GM12878 (cell line): ENCODE measurements at regions not wholly inside any gene's neighbourhood (a gene's known extent, or its start where the extent isn't known, plus 50 kb on each side); places are given as distances from the start of the nearest gene placed in this dataset.

Source experiments
- ATAC-seq: fragments of 200-7000 bp; cut with Tn5 transposase; 3 replicates; pipeline ENCODE4 v1.9.1; 2020; ENCODE audit warnings: mild to moderate bottlenecking, moderate library complexity
- BruUV-seq: library from RNA; stranded (reverse); fragments of 400-500 nt; replicated peaks from 2 replicates; lab custom pipeline; 2021; lab: Mats Ljungman, UMichigan
- CTCF ChIA-PET: fragments of 300-600 bp; sonication (Branson Sonifier 250); formaldehyde crosslinking; extraction: SDS; loops from one replicate; lab custom pipeline; 2021; ENCODE audit warnings: inconsistent platforms; lab: Yijun Ruan, JAX
- POLR2A ChIA-PET: fragments of 350-600 bp; formaldehyde crosslinking; extraction: SDS; loops from one replicate; lab custom pipeline; 2021; ENCODE audit warnings: inconsistent platforms; lab: Charles Lee
- RAD21 ChIA-PET: fragments of 300-600 bp; sonication (Branson Sonifier 250); formaldehyde crosslinking; loops from one replicate; lab custom pipeline; 2023; ENCODE audit warnings: antibody characterized with exemption; ENCODE audit not compliant: unreplicated experiment; lab: Charles Lee
- SMC1A ChIA-PET: fragments of 300-600 bp; sonication (Branson Sonifier 250); formaldehyde crosslinking; loops from one replicate; lab custom pipeline; 2023; ENCODE audit not compliant: unreplicated experiment, uncharacterized antibody; lab: Charles Lee
- DNase-seq: peaks from one replicate; pipeline ENCODE4 v3.0.0-alpha.2; 2011; ENCODE audit warnings: low read depth, low spot score
- FAIRE-seq: peaks from 3 replicates; lab custom pipeline; 2011; peaks lifted over from hg19 to GRCh38; lab: Jason Lieb, UNC
- H2AFZ ChIP-seq: 2 replicates; pipeline ENCODE4 v1.6.0; 2011; ENCODE audit warnings: low read depth, low read length, control low read depth; ENCODE audit not compliant: control insufficient read depth
- H3K27ac ChIP-seq: 2 replicates; pipeline ENCODE4 v1.5.1; 2011; ENCODE audit warnings: control low read depth; ENCODE audit not compliant: control insufficient read depth, insufficient read depth
- H3K27me3 ChIP-seq, 2 experiments: replicated peaks in 1 of 2; 2 replicates each; pipeline versions ENCODE4 v1.6.0 to v1.6.1; 2011; ENCODE audit warnings: low read length in 1 of 2; ENCODE audit not compliant: control insufficient read depth in 2 of 2, insufficient read depth in 2 of 2
- H3K36me3 ChIP-seq, 2 experiments: 2 replicates each; pipeline ENCODE4 v1.5.1; 2011; ENCODE audit warnings: low read length in 1 of 2; ENCODE audit not compliant: control insufficient read depth in 2 of 2, insufficient read depth in 2 of 2
- H3K4me1 ChIP-seq: 2 replicates; pipeline ENCODE4 v1.6.1; 2011; ENCODE audit warnings: mild to moderate bottlenecking, low read length, moderate library complexity, mixed read lengths; ENCODE audit not compliant: control insufficient read depth, insufficient read depth
- H3K4me2 ChIP-seq: 2 replicates; pipeline ENCODE4 v1.6.0; 2011; ENCODE audit warnings: control low read depth; ENCODE audit not compliant: control insufficient read depth, insufficient read depth
- H3K4me3 ChIP-seq: fragments of 200-600 bp; sonication (generic); 2 replicates; pipeline ENCODE4 v1.5.1; 2016
- H3K79me2 ChIP-seq: 2 replicates; pipeline ENCODE4 v1.6.0; 2011; ENCODE audit warnings: low read length; ENCODE audit not compliant: control insufficient read depth, insufficient read depth
- H3K9ac ChIP-seq: 2 replicates; pipeline ENCODE4 v1.8.0; 2011; ENCODE audit warnings: low read length, control low read depth, mixed read lengths; ENCODE audit not compliant: control insufficient read depth, insufficient read depth
- H3K9me3 ChIP-seq: replicated peaks from 3 replicates; pipeline ENCODE4 v1.5.1; 2011; ENCODE audit warnings: mild to moderate bottlenecking, low read length; ENCODE audit not compliant: control insufficient read depth, insufficient read depth
- H4K20me1 ChIP-seq: 2 replicates; pipeline ENCODE4 v1.6.0; 2011; ENCODE audit not compliant: control insufficient read depth, insufficient read depth
- BHLHE40 ChIP-seq, 2 experiments: fragments of 450-650 bp in 1 of 2; IDR thresholded peaks; 2 replicates each; pipeline ENCODE4 v1.6.1; 2011 to 2017; ENCODE audit warnings: low read depth in 2 of 2, borderline replicate concordance in 1 of 2, improper control_type of control experiment in 1 of 2, low read length in 1 of 2, mild to moderate bottlenecking in 1 of 2
- DPF2 ChIP-seq: fragments of 450-650 bp; IDR thresholded peaks from 2 replicates; pipeline ENCODE4 v1.6.1; 2017; ENCODE audit warnings: mild to moderate bottlenecking
- EED ChIP-seq: sonication (generic); IDR thresholded peaks from 2 replicates; pipeline ENCODE4 v1.6.1; 2016; ENCODE audit warnings: antibody characterized with exemption, low read depth
- EP300 ChIP-seq, 2 experiments: fragments of 150-350 bp in 1 of 2; IDR thresholded peaks; 2 replicates each; pipeline ENCODE4 v1.6.1; 2011 to 2012; ENCODE audit warnings: low read depth in 2 of 2, low read length in 2 of 2, borderline replicate concordance in 1 of 2, improper control_type of control experiment in 1 of 2, inconsistent platforms in 1 of 2; ENCODE audit not compliant: control insufficient read depth in 1 of 2
- GABPA ChIP-seq: IDR thresholded peaks from 2 replicates; pipeline ENCODE4 v1.6.1; 2014; ENCODE audit warnings: antibody characterized with exemption, low read depth, mild to moderate bottlenecking, inconsistent platforms
- IKZF1 ChIP-seq: fragments of 450-650 bp; conservative IDR thresholded peaks from 2 replicates; pipeline ENCODE4 v1.6.1; 2017; ENCODE audit warnings: antibody characterized with exemption, mild to moderate bottlenecking
- IKZF2 ChIP-seq, 2 experiments: fragments of 450-650 bp; IDR thresholded peaks; 2 replicates each; pipeline ENCODE4 v1.6.1; 2017; ENCODE audit warnings: mild to moderate bottlenecking in 2 of 2, moderate library complexity in 2 of 2
- IRF4 ChIP-seq: IDR thresholded peaks from 2 replicates; pipeline ENCODE4 v1.6.1; 2011; ENCODE audit warnings: low read depth, low read length
- MEF2B ChIP-seq: fragments of 450-650 bp; IDR thresholded peaks from 2 replicates; pipeline ENCODE4 v1.6.1; 2018; ENCODE audit warnings: mild to moderate bottlenecking, moderate library complexity; ENCODE audit not compliant: partially characterized antibody, poor library complexity, severe bottlenecking
- MTA2 ChIP-seq: fragments of 450-650 bp; IDR thresholded peaks from 2 replicates; pipeline ENCODE4 v1.6.1; 2016; ENCODE audit warnings: low read depth, mild to moderate bottlenecking, moderate library complexity
- NBN ChIP-seq: fragments of 450-650 bp; IDR thresholded peaks from 2 replicates; pipeline ENCODE4 v1.6.1; 2016
- PAX5 ChIP-seq: IDR thresholded peaks from 2 replicates; pipeline ENCODE4 v1.6.1; 2011; ENCODE audit warnings: low read depth, low read length, borderline replicate concordance
- POU2F2 ChIP-seq: IDR thresholded peaks from 3 replicates; pipeline ENCODE4 v1.6.1; 2011; ENCODE audit warnings: low read depth, mild to moderate bottlenecking, low read length, borderline replicate concordance
- RELB ChIP-seq: fragments of 450-650 bp; IDR thresholded peaks from 2 replicates; pipeline ENCODE4 v1.6.1; 2017; ENCODE audit warnings: low read depth, mild to moderate bottlenecking, moderate library complexity
- SREBF2 ChIP-seq: IDR thresholded peaks from 2 replicates; pipeline ENCODE4 v1.6.1; 2012; ENCODE audit warnings: mild to moderate bottlenecking, low read length
- ZNF384 ChIP-seq: IDR thresholded peaks from 2 replicates; pipeline ENCODE4 v1.6.1; 2012; ENCODE audit warnings: low read depth, mild to moderate bottlenecking, low read length, improper control_type of control experiment, borderline replicate concordance
- WGBS: methylation state at CpG from one replicate; pipeline ENCODE4 v1.1.6; 2016; ENCODE audit warnings: low lambda C conversion rate; ENCODE audit not compliant: insufficient replicate concordance, insufficient coverage; ENCODE audit errors: missing lambda C conversion rate; 5-methylcytosine and 5-hydroxymethylcytosine counted together
- in situ Hi-C: fragments of 300-500 bp; cut with MboI; formaldehyde crosslinking; loops from 9 replicates; pipeline ENCODE4 v1.14.3; 2018; ENCODE audit warnings: mixed read lengths
- intact Hi-C: fragments of 100-400 bp; cut with micrococcal nuclease; formaldehyde crosslinking; loops from one replicate; pipeline ENCODE4 v1.14.2; 2022; ENCODE audit not compliant: unreplicated experiment

DNA sequence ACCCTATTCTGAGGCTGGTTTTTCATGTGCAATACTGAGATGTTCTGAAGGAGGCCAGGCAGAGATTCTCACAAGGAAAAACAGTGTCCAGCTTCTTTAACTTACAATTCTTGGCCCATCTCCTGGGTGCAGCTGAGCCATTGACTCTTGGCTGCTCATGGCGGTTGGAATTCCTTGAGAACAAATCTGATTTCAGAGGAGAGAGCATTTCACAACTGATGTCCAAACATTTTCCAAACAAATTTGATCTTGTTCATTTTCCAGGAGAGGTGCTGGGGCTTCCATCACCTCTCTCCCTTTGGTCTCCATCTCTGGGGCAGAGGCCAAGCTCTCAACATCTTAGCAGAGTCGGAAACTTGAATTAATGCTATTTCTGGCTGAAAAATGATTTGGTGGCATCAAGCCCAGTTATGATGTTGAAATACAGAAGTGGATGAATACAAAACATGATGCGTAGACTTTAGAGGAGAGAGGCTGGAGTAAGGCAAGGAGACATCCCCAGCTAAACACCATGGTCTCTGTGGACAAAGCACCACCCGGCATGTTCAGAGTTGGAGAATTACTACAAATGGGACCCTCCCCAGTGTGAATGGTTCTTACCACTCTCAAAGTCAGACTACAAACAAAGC is 593.0 kb downstream of the VRK1 start:
- no peak overlapping the region for H2AFZ ChIP-seq
- no TSS peak for BruUV-seq
- RAD21 ChIA-PET: interaction anchor here (0.6 to 10.4 kb wide), 10 partner anchors 7 to 337 kb away, joined by 3 to 83 read pairs (median 3); no protein-coding TSS in a partner anchor
- no peaks in the 10 kb centered on the region; the same call in 2 of the 3 replicates for H3K9me3 ChIP-seq
- POLR2A ChIA-PET: interaction anchor here (1.4 to 2.1 kb wide), 3 partner anchors 13 to 83 kb away, joined by 3 to 8 read pairs (median 4); no protein-coding TSS in a partner anchor
- H3K4me1 ChIP-seq: peaks cover 13% of the 10 kb centered on the region; the same call in 1 of the 2 replicates
- TF ChIP-seq EED (no peak), PAX5 (no peak)
- no peak overlapping the region for H3K4me3 ChIP-seq
- DNase-seq: no peak
- intact Hi-C loops (no loop called here), in situ Hi-C loops (no loop called here)
- WGBS: 74% methylated on average over 4 of the region's 4 CpGs
- no peak overlapping the region for H3K4me2 ChIP-seq
- no peak overlapping the region for H3K27ac ChIP-seq
- no peak for ATAC-seq
- CTCF ChIA-PET: no interaction called here
- H3K9ac ChIP-seq: no peak overlapping the region
- SMC1A ChIA-PET: interaction anchor here (0.8 to 4.9 kb wide), 13 partner anchors 8 to 88 kb away, joined by 3 to 27 read pairs (median 5); no protein-coding TSS in a partner anchor
- no peaks in the 10 kb centered on the region for H3K79me2 ChIP-seq
- no peaks in the 10 kb centered on the region for H3K27me3 ChIP-seq
- no peaks in the 10 kb centered on the region for H4K20me1 ChIP-seq
- FAIRE-seq: no peak
- H3K36me3 ChIP-seq: no peaks in the 10 kb centered on the region

DNA sequence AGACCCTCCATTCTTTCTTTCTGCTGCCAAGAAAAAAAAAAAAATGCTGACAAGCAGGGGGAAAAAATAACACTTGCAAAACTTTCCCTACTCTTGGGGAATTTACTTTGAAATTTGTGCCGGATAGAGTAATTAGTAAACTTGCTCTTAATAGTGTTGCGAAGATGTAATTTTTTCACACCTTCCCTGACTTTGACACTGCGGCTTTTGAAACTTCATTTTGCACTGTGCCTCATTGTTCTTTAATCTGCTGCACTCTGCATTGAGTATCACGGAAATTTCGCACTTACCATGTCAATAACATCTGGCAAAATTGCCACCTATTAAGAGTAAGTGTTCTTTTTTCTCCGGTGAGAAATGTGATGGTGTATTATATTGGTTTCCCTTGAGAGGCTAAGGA is 596.1 kb downstream of the VRK1 start:
- H3K27ac ChIP-seq: no peak overlapping the region
- TF ChIP-seq BHLHE40 (IDR thresholded peaks at IDR 0.05; ENCODE audit: borderline replicate concordance in 1 of 2, low read depth in 2 of 2, low read length in 1 of 2) (peak; percentile 20 to 35; a peak in 2 of 4 replicates), NBN (peak; percentile 72), POU2F2 (no peak), MTA2 (peak; percentile 97), IKZF2 (IDR thresholded peaks at IDR 0.05) (peak; percentile 72 to 73; a peak in 2 of 4 replicates), MEF2B (peak; percentile 55), IRF4 (no peak), EP300 (IDR thresholded peaks at IDR 0.05; ENCODE audit: borderline replicate concordance in 1 of 2, control insufficient read depth in 1 of 2, low read depth in 2 of 2, low read length in 2 of 2) (peak in 1 of 2 experiments; percentile 67; a peak in 3 of 4 replicates), SREBF2 (no peak), RELB (peak; percentile 67; the same call in 1 of the 2 replicates), DPF2 (peak; percentile 34; the same call in 1 of the 2 replicates), IKZF1 (peak; percentile 65), ZNF384 (peak; percentile 75), GABPA (no peak)

More for the DNA sequence above, 596.1 kb downstream of the VRK1 start:
- H4K20me1 ChIP-seq: no peaks in the 10 kb centered on the region
- H3K4me3 ChIP-seq: no peak overlapping the region
- no peaks in the 10 kb centered on the region for H3K36me3 ChIP-seq
- FAIRE-seq (no peak), DNase-seq (no peak), ATAC-seq (peak; percentile 47; the same call in 2 of the 3 replicates)
- RAD21 ChIA-PET: interaction anchor here (0.8 to 1.8 kb wide), 4 partner anchors 11 to 151 kb away, joined by 3 to 8 read pairs (median 3); no protein-coding TSS in a partner anchor
- H3K79me2 ChIP-seq: no peaks in the 10 kb centered on the region
- intact Hi-C loops (no loop called here), in situ Hi-C loops (no loop called here)
- no peaks in the 10 kb centered on the region for H3K4me1 ChIP-seq
- 61% methylated on average over 6 of the region's 6 CpGs for WGBS
- no peaks in the 10 kb centered on the region; the same call in 2 of the 3 replicates for H3K9me3 ChIP-seq
- no peak overlapping the region for H2AFZ ChIP-seq
- SMC1A ChIA-PET: interaction anchor here (0.8 to 1.9 kb wide), 8 partner anchors 10 to 88 kb away, joined by 3 to 5 read pairs (median 4); no protein-coding TSS in a partner anchor
- POLR2A ChIA-PET: interaction anchor here (0.9 to 1.6 kb wide), 2 partner anchors 9 to 10 kb away, joined by 4 to 7 read pairs; no protein-coding TSS in a partner anchor
- no peak overlapping the region for H3K4me2 ChIP-seq
- H3K27me3 ChIP-seq: no peaks in the 10 kb centered on the region
- CTCF ChIA-PET: interaction anchor here (0.6 to 0.8 kb wide), 2 partner anchors 195 to 241 kb away, joined by 3 to 5 read pairs; no protein-coding TSS in a partner anchor
- H3K9ac ChIP-seq: no peak overlapping the region
- BruUV-seq: no TSS peak
